ENCODE measurements at regions not wholly inside any gene's neighbourhood (a gene's known extent, or its start where the extent isn't known, plus 50 kb on each side); places are given as distances from the start of the nearest gene placed in this dataset.

- TF ChIP-seq CTBP2 (IDR thresholded peaks at IDR 0.05; ENCODE audit: borderline replicate concordance, insufficient read depth, insufficient read length, low read length) (no peak), CBX5 (IDR thresholded peaks at IDR 0.05; ENCODE audit: low read depth, low read length) (no peak)
These were observed 398.2 kb upstream of the CELF4 start (continued) for GRCh38 chr18:37963837-37964236.

All from H1 (cell line).